ENCODE measurements at regions not wholly inside any gene's neighbourhood (a gene's known extent, or its start where the extent isn't known, plus 50 kb on each side); places are given as distances from the start of the nearest gene placed in this dataset.
A peak's percentile ranks its signal among the peaks of the same experiment; 100 is the strongest.
"Not testable (repeated sequence)": the region's sequence is repeated elsewhere in the genome, so short reads cannot be mapped to it uniquely, and the experiment has no call there.

DNA sequence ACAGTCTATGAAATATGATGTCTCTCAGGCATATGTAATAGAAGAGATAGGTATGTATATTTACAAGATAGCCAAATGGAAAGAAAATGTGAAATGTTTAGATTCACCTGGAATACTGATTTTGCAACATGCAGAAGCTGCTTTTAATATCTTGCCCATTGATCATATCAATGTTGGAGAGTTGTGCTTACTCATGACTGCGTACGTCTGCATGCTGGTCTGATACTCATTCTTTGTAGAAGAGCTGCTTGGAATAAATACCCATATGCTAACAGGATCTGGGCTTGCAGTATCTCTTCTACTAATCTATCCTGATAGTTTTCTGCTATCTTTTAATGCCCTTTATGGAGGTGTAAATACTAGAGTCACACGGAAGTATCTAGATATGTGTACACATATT lies 120.6 kb upstream of the FOXP2 start:
- DNase-seq (no peak), ATAC-seq (no peak)

GRCh38 chr7:114293289-114294012 lies 121.2 kb upstream of the FOXP2 start:
- intact Hi-C loops (cut with micrococcal nuclease), result no loop called here
- ATAC-seq (no peak), DNase-seq (no peak)

More for the DNA sequence above, 120.6 kb upstream of the FOXP2 start:
- intact Hi-C loops (cut with micrococcal nuclease), result no loop called here

- ATAC-seq, result no peak
- intact Hi-C loops (cut with micrococcal nuclease), result no loop called here
- no peak for DNase-seq
These were observed 134.7 kb upstream of the FOXP2 start for GRCh38 chr7:114279901-114280300.

- DNase-seq (no peak), ATAC-seq (no peak)
- intact Hi-C loops (cut with micrococcal nuclease), result no loop called here
These were observed 141.4 kb upstream of the FOXP2 start for GRCh38 chr7:114273218-114273617.

DNA sequence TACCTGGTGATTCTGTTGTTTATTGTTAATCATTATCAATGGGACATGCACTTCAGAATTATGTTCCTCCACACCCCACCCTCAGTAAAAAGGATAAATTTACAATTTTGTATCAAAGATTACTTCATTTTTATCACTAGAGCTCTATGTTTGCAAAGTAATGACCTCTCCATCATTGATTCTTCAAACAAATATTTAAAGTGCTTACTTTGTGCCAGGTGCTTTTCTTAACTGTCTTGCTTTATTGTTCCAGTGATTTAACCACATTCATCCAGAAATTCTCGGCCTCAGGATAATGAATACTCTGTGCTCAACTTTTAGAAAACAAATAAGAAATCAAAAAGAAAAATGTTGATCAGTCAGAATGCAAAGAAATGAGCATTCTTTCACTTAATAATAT lies 144.9 kb upstream of the FOXP2 start:
- intact Hi-C loops (cut with micrococcal nuclease), result no loop called here
- no peak for DNase-seq
- ATAC-seq, result no peak

- intact Hi-C loops (cut with micrococcal nuclease); ATAC-seq; DNase-seq: not testable (repeated sequence)
These were observed 147.1 kb upstream of the FOXP2 start for GRCh38 chr7:114267550-114267949.

DNA sequence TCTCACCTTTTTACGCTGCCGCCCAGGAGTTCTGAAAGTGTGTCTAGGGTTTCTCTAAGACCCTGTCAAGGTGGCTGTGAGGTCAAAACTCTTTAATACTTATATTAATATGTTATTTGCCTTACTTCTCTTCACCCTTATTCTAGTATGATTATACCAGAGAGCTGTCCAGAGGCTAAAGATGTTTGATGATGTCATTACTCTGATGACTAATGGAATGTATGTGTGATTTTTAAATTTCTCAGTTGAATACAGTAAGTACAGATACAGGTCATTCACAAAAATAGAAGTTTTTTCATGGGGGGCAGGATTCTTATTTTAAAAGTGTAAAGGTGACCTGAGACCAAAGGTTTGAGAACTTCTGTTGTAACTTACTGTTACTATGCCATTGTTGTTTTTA lies 150.6 kb upstream of the FOXP2 start:
- ATAC-seq, result no peak
- intact Hi-C loops (cut with micrococcal nuclease), result no loop called here

DNA sequence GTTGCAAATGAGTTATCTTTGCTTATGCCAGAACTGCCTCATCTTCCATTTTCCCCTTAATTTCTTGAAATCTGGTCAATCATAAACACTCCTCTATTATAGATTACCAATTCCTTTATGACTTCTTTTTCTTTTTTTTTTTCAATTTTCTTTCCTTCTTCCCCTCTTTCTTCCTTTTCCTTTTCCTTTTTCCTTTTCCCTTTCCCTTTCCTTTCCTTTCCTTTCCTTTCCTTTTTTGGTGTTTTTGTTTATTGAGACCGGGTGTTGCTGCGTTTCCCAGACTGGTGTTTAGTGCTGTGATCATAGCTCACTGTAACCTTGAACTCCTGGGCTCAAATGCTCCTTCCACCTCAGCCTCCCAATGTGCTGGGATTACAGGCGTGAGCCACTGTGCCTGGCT lies 151.4 kb upstream of the FOXP2 start:
- no peak for DNase-seq
- intact Hi-C loops (cut with micrococcal nuclease), result no loop called here
- ATAC-seq, result no peak

More for the DNA sequence above, 150.6 kb upstream of the FOXP2 start:
- DNase-seq, result no peak

- DNase-seq (no peak), ATAC-seq (no peak)
- intact Hi-C loops (cut with micrococcal nuclease), result no loop called here
These were observed 159.2 kb upstream of the FOXP2 start for GRCh38 chr7:114255404-114255841.

DNA sequence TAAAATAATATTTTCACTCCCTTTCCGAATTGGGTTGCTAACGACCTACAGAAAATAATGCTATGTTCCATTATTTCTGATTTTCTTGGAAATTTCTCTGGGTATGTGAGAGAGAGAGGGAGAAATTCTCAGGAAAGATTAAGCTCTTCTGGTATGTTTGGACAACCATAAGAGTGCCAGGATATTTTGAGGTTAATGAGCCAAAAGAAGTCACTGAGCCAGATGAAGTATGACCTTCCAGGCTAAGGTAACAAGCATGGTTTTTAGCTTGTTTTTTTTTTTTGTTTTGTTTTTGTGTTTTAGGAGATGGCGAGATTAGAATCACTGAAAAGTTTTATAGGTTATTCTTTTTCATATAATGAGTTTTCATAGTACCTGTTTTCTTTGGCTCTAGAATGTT lies 171.0 kb upstream of the FOXP2 start:
- DNase-seq, result no peak
- ATAC-seq, result no peak
- intact Hi-C loops (cut with micrococcal nuclease), result no loop called here

GRCh38 chr7:114242992-114243507 lies 171.6 kb upstream of the FOXP2 start:
- intact Hi-C loops (cut with micrococcal nuclease), result no loop called here
- DNase-seq (no peak), ATAC-seq (peak; percentile 31)

DNA sequence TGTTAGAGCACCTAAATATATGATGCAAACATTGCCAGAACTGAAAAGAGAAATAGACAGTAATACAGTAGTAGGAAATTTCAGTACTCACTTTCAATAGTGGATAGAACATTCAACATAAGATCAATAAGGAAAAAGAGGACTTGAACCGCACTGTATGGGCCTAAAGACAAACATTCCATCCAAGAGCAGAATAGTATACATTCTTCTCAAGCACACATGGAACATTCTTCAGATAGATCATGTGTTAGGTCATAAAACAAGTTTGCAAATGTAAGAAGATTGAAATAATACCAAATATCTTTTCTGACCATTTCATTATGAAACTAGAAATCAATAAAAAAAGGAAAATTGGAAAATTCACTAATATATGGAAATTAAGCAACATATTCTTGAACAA lies 185.4 kb upstream of the FOXP2 start:
- ATAC-seq (no peak), DNase-seq (no peak)
- intact Hi-C loops (cut with micrococcal nuclease), result no loop called here

- intact Hi-C loops (cut with micrococcal nuclease), result no loop called here
- no peak for ATAC-seq
- no peak for DNase-seq
These were observed 188.8 kb upstream of the FOXP2 start for GRCh38 chr7:114225784-114226183.

GRCh38 chr7:114218283-114218682 lies 196.3 kb upstream of the FOXP2 start:
- ATAC-seq (no peak), DNase-seq (no peak)
- intact Hi-C loops (cut with micrococcal nuclease), result no loop called here

GRCh38 chr7:114217026-114217806 lies 197.4 kb upstream of the FOXP2 start:
- intact Hi-C loops (cut with micrococcal nuclease), result no loop called here
- DNase-seq (no peak), ATAC-seq (no peak)

DNA sequence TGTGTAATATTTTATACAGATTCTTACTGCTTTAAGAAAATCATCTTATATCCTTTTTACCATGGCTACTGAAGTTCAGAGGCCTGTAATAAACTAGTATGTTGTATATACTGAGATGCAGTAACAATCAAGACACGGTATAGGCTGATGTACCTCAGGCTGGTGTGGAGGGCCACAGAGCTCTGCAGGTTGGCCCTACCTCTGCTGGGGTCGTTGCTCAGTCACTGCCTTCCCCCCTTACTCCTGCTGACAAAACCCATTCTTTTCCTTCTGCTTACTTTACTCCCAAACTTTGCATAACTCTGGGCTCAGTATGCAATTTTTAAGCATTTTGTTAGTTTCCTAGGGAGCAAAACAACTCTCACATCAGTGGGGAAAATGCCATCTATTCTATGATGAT lies 200.1 kb upstream of the FOXP2 start:
- intact Hi-C loops (cut with micrococcal nuclease), result no loop called here
- DNase-seq (no peak), ATAC-seq (no peak)

- DNase-seq, result no peak
- intact Hi-C loops (cut with micrococcal nuclease), result no loop called here
- no peak for ATAC-seq
These were observed 201.7 kb upstream of the FOXP2 start for GRCh38 chr7:114212721-114213429.

GRCh38 chr7:114209968-114210367 lies 204.6 kb upstream of the FOXP2 start:
- no peak for DNase-seq
- intact Hi-C loops (cut with micrococcal nuclease), result no loop called here
- ATAC-seq, result no peak

DNA sequence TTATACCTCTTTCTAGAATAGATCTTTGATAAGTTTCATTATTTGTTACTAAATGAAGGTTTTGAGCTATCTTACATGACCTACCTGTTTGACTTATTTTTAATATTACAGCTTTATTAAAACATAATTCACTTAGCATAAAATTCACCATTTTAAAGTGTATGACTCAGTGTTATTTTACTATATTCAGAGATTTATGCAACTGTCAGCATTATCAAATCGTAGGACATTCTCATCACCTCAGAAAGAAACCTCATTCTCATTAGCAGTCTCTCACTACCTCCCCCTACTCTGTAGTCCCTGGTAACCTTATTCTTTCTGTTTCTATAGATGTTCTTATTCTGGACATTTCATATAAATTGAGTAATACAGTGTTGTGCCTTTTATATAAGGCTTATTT lies 207.9 kb upstream of the FOXP2 start:
- ATAC-seq (no peak), DNase-seq (no peak)
- intact Hi-C loops (cut with micrococcal nuclease), result no loop called here

DNA sequence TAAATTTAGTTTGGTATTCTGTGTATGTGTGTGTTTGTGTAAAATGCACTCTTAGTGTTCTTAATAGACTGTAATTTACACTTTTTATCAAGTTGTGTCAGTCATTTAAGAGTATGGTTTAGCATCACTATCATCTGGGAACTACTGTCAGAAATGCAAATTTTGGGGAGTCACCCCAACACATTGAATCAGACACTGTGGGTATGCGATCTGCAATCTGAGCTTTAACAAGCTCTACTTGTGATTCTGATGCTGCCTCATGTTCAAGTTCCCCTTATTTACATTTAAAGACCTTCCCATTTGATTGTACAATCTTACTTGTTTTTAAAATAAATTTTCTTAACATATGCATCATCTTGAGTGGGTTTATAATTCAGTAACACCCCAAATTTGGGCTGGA lies 218.1 kb upstream of the FOXP2 start:
- DNase-seq (no peak), ATAC-seq (no peak)
- intact Hi-C loops (cut with micrococcal nuclease), result no loop called here

Data from left ventricle myocardium superior (tissue), 1 donor.